Cardiac fibroblast (primary cell): ENCODE measurements at regions not wholly inside any gene's neighbourhood (a gene's known extent, or its start where the extent isn't known, plus 50 kb on each side); places are given as distances from the start of the nearest gene placed in this dataset.
A peak's percentile ranks its signal among the peaks of the same experiment; 100 is the strongest.

Experiments
- DNase-seq, 2 donors: peaks; one replicate each; pipeline versions ENCODE4 v3.0.0 to v3.0.0-alpha.2; 2010; ENCODE audit warnings: low read depth in 2 of 2
- H3K4me3 ChIP-seq, 2 donors: replicated peaks in 1 of 2; 1 replicate in 1 of 2; 2 replicates in 1 of 2; pipeline ENCODE4 v1.5.1; 2011; ENCODE audit warnings: low read depth in 2 of 2, low read length in 2 of 2, mild to moderate bottlenecking in 2 of 2, moderate library complexity in 1 of 2
- TF ChIP-seq, protein P1 (sequence below): IDR thresholded peaks from one replicate; pipeline ENCODE4 v1.5.1; 2011; ENCODE audit warnings: low read depth, mild to moderate bottlenecking, low read length, inconsistent platforms

DNA sequence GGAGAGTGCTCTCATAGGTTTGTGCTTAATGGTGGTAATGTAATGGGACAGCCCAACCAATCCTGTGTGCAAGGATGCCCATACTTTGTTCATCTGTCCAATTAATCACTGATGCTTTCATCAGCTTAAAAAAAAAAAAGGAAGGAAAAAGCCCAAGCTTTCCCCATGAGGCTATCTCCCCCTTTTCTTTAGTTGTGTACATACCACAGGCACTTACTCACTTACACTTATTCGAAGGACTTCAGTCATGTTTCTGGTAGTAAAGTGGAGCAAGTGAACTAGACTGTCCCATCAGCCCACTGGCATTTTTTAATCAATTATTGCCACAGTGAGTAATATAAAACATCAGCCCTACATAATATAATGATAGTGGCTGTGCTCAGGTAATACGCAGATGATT lies 183.5 kb upstream of the UFM1 start:
- DNase-seq, result peak; percentile 6 to 62
- TF ChIP-seq, protein P1, sequence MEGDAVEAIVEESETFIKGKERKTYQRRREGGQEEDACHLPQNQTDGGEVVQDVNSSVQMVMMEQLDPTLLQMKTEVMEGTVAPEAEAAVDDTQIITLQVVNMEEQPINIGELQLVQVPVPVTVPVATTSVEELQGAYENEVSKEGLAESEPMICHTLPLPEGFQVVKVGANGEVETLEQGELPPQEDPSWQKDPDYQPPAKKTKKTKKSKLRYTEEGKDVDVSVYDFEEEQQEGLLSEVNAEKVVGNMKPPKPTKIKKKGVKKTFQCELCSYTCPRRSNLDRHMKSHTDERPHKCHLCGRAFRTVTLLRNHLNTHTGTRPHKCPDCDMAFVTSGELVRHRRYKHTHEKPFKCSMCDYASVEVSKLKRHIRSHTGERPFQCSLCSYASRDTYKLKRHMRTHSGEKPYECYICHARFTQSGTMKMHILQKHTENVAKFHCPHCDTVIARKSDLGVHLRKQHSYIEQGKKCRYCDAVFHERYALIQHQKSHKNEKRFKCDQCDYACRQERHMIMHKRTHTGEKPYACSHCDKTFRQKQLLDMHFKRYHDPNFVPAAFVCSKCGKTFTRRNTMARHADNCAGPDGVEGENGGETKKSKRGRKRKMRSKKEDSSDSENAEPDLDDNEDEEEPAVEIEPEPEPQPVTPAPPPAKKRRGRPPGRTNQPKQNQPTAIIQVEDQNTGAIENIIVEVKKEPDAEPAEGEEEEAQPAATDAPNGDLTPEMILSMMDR, result no peak
- no peak overlapping the region for H3K4me3 ChIP-seq

GRCh38 chr13:38160131-38160530 lies 189.5 kb upstream of the UFM1 start:
- no peak for DNase-seq
- no peak overlapping the region for H3K4me3 ChIP-seq
- TF ChIP-seq, protein P1, result no peak

DNA sequence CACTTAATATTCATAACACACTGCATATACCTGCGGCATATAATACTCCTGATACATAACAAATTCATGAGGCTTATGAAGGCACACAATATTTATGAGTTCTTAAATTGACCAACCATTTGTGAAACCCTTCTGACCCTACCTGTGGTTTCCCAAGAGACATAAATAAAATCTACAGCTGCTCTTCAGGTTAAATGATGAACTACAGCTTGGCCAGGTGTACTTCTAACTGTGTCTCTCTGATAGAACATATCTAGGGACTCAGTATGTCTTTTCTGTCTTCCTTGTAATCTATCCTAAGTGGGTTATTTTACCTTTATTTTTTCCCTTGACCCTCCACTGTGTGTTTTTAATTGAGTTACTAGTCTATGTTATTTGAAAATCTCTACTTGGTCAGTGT lies 189.9 kb upstream of the UFM1 start:
- no peak overlapping the region for H3K4me3 ChIP-seq
- DNase-seq, result no peak
- TF ChIP-seq, protein P1, result no peak

- H3K4me3 ChIP-seq, result no peak overlapping the region
- DNase-seq, result no peak
- TF ChIP-seq, protein P1, result no peak
Observed at GRCh38 chr13:38147050-38147449, 202.6 kb upstream of the UFM1 start.

DNA sequence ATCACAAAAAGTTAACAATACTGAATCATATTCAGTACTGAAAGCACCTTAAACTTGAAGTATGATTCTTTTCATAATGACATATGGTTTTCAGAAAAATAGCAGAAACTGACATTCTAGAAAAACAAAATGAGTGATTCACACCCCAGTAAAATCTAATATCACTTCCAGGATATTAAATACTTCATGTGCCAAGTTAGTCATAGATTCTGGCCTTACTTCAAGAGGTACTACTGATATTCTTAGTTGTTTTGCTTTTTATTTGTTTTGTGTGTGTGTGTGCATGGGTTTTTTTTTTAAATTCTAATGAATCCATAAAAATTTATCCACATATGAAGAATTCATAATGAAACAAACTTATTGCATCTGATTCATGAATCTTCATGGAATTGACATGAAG lies 207.9 kb upstream of the UFM1 start:
- peak; percentile 58 to 65 for DNase-seq
- no peak overlapping the region for H3K4me3 ChIP-seq
- TF ChIP-seq, protein P1, result no peak

DNA sequence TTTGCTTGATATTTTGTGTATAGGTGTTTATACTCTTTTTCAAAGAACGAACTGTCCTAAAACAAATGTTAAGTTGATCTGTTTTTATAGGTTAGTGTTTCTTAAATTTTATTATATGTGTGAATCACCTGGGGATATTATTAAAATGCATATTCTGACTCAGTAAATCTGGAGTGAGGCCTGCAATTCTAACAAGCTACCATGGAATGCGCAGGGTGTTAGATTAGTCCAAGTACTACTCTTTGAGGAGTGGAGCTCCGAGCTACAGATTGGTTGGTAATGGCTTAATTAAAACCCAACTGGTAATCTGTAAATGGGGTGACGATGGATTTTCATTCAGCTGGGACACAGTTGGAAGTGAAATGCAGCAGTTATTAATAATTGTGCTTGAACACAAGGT lies 214.1 kb upstream of the UFM1 start:
- no peak for DNase-seq
- H3K4me3 ChIP-seq, result no peak overlapping the region
- TF ChIP-seq, protein P1, result no peak

- H3K4me3 ChIP-seq, result no peak overlapping the region
- no peak for DNase-seq
- TF ChIP-seq, protein P1, result no peak
Observed at GRCh38 chr13:38121267-38121666, 228.4 kb upstream of the UFM1 start.
